ENCODE measurements at regions not wholly inside any gene's neighbourhood (a gene's known extent, or its start where the extent isn't known, plus 50 kb on each side); places are given as distances from the start of the nearest gene placed in this dataset.
A peak's percentile ranks its signal among the peaks of the same experiment; 100 is the strongest.

GRCh38 chr6:9851541-9852380, 563.1 kb downstream of the TFAP2A start:
- TF ChIP-seq REST (IDR thresholded peaks at IDR 0.05; ENCODE audit: low read depth) (no peak), RAD21 (IDR thresholded peaks at IDR 0.05; ENCODE audit: low read depth) (peak; percentile 8; the same call in 1 of the 2 replicates), CEBPB (IDR thresholded peaks at IDR 0.05) (no peak), TCF12 (IDR thresholded peaks at IDR 0.05; ENCODE audit: low read depth) (no peak), CREB1 (IDR thresholded peaks at IDR 0.05; ENCODE audit: low read depth) (no peak), YY1 (IDR thresholded peaks at IDR 0.05; ENCODE audit: low read depth) (no peak), TEAD4 (IDR thresholded peaks at IDR 0.05) (no peak), MAX (IDR thresholded peaks at IDR 0.05) (no peak), TAF1 (IDR thresholded peaks at IDR 0.05; ENCODE audit: low read depth) (no peak)

All from Ishikawa (cell line).